Stomach (tissue), 8 donors: ENCODE measurements at regions not wholly inside any gene's neighbourhood (a gene's known extent, or its start where the extent isn't known, plus 50 kb on each side); places are given as distances from the start of the nearest gene placed in this dataset.

Source experiments
- DNase-seq, 2 donors: peaks; one replicate each; pipeline versions ENCODE4 v3.0.0 to v3.0.0-alpha.2; 2013 to 2019
- H3K27ac ChIP-seq, 5 donors: fragments of 200-600 bp in 4 of 5; sonication (generic) in 4 of 5; one replicate each; pipeline ENCODE4 v1.5.1; 2013 to 2019; ENCODE audit warnings: mild to moderate bottlenecking in 1 of 5, moderate library complexity in 1 of 5
- H3K27me3 ChIP-seq, 3 donors: fragments of 200-600 bp; sonication (generic); one replicate each; pipeline ENCODE4 v1.5.1; 2017 to 2019; ENCODE audit warnings: mixed run types in 1 of 3
- H3K36me3 ChIP-seq, 4 donors: fragments of 200-600 bp; sonication (generic); 1 replicate in 3 of 4; 2 replicates in 1 of 4; pipeline ENCODE4 v1.5.1; 2016 to 2019
- H3K4me1 ChIP-seq, 4 donors: fragments of 200-600 bp; sonication (generic); one replicate each; pipeline ENCODE4 v1.5.1; 2016 to 2019
- H3K4me3 ChIP-seq, 4 donors: fragments of 200-600 bp; sonication (generic) in 3 of 4; one replicate each; pipeline ENCODE4 v1.5.1; 2016 to 2019; ENCODE audit warnings: mild to moderate bottlenecking in 1 of 4
- H3K9me3 ChIP-seq, 4 donors: fragments of 200-600 bp; sonication (generic); one replicate each; pipeline ENCODE4 v1.5.1; 2016 to 2019
- CTCF ChIP-seq, 7 experiments: fragments of 450-650 bp in 4 of 7; fragments of 200-600 bp in 3 of 7; sonication (generic) in 3 of 7; IDR thresholded peaks; one replicate each; pipeline ENCODE4 v1.5.1; 2016 to 2019; ENCODE audit warnings: antibody characterized with exemption in 7 of 7, control low read depth in 2 of 7, mild to moderate bottlenecking in 1 of 7
- EP300 ChIP-seq: sonication (generic); formaldehyde crosslinking; IDR thresholded peaks from one replicate; pipeline ENCODE4 v1.6.1; 2017; ENCODE audit warnings: antibody characterized with exemption
- POLR2A ChIP-seq, 4 donors: fragments of 450-650 bp; IDR thresholded peaks; one replicate each; pipeline ENCODE4 v1.6.1; 2016; ENCODE audit warnings: antibody characterized with exemption in 4 of 4, control low read depth in 2 of 4, mild to moderate bottlenecking in 1 of 4, moderate library complexity in 1 of 4
- POLR2AphosphoS5 ChIP-seq, 3 donors: sonication (generic); formaldehyde crosslinking; IDR thresholded peaks; one replicate each; pipeline ENCODE4 v1.6.1; 2016; ENCODE audit warnings: antibody characterized with exemption in 3 of 3
- WGBS, 5 donors: extraction: QIAGEN DNeasy Blood & Tissue Kit in 3 of 5; methylation state at CpG; one replicate each; pipeline versions ENCODE4 v1.1.5 to v1.1.7; 2013 to 2018; 5-methylcytosine and 5-hydroxymethylcytosine counted together
- intact Hi-C: fragments of 100-400 bp; cut with DNase I; formaldehyde crosslinking; loops from one replicate; pipeline ENCODE4 v1.15.1; 2023; ENCODE audit warnings: low total_unique reads
- donor health status: healthy with polysubstance abuse.
- donor health status: Bipolar disorder and iron deficiency.
- donor health status: healthy.

DNA sequence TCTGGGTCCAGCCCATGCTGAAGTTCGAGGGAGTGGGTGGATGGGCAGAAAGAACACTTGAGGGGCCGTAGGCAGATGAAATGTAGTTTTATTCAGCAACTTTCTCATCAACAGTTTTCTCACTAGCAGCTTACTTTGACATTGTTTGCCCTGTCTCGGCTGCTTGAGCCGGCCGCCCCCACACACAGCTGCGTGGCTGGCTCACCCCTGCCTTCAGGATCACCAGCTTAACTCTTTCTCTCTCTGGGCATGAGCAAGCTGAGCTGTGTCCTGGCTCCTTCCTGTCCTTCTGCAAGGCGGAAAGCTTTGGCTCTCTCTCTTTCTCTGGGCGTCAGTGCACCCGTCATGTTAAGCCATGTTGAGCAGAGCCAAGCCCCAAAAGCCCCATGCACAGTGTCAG lies 104.4 kb upstream of the GNG12 start:
- H3K4me1 ChIP-seq = peaks cover 0 to 9% (median 0%) of the 10 kb centered on the region in 4 donors
- TF ChIP-seq POLR2A (IDR thresholded peaks at IDR 0.05) (no peak), EP300 (no peak), CTCF (IDR thresholded peaks at IDR 0.05) (no peak), POLR2AphosphoS5 (IDR thresholded peaks at IDR 0.05) (no peak)
- DNase-seq = peak in 1 of 2 donors; percentile 23
- WGBS, 5 donors = 39 to 48% (median 44%) methylated on average over 9 of the region's 9 CpGs
- no peaks in the 10 kb centered on the region for H3K36me3 ChIP-seq
- no peaks in the 10 kb centered on the region for H3K9me3 ChIP-seq
- H3K27ac ChIP-seq = no peak overlapping the region
- intact Hi-C loops = no loop called here
- no peaks in the 10 kb centered on the region for H3K27me3 ChIP-seq
- no peak overlapping the region for H3K4me3 ChIP-seq

DNA sequence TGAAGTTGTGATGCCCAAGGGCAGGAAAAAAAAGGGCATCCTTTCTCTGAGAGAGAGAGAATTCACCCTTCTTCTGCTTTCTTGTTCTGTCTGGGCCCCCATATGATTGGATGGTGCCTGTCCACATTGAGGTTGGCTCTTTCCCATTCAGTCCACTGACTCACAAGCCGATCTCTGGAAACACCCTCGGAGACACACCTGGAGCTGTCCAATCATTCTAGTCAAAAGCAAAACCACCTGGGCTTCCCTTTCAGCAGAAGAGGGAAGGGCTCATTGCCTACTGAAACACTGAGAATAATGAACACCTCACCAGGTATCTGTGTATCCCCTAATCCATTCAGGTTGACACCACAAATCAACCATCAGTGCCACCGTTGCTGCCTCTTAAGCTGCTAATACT lies 103.7 kb upstream of the GNG12 start:
- 59 to 81% (median 67%) methylated on average over 3 of the region's 3 CpGs for WGBS, 5 donors
- intact Hi-C loops = no loop called here
- DNase-seq = no peak
- TF ChIP-seq CTCF (IDR thresholded peaks at IDR 0.05) (no peak), POLR2A (IDR thresholded peaks at IDR 0.05) (no peak), POLR2AphosphoS5 (IDR thresholded peaks at IDR 0.05) (no peak), EP300 (no peak)
- Histone ChIP-seq H3K4me1 (peaks cover 0 to 9% (median 0%) of the 10 kb centered on the region in 4 donors), H3K27ac (no peak overlapping the region), H3K9me3 (no peaks in the 10 kb centered on the region), H3K36me3 (no peaks in the 10 kb centered on the region), H3K27me3 (no peaks in the 10 kb centered on the region), H3K4me3 (no peak overlapping the region)

GRCh38 chr1:67935560-67935959 lies 102.3 kb upstream of the GNG12 start:
- intact Hi-C loops = no loop called here
- WGBS, 5 donors = 77 to 94% (median 87%) methylated on average over 1 of the region's 1 CpG
- Histone ChIP-seq H3K27ac (no peak overlapping the region), H3K4me3 (no peak overlapping the region), H3K4me1 (peaks cover 0 to 9% (median 0%) of the 10 kb centered on the region in 4 donors), H3K9me3 (no peaks in the 10 kb centered on the region), H3K36me3 (no peaks in the 10 kb centered on the region), H3K27me3 (no peaks in the 10 kb centered on the region)
- TF ChIP-seq POLR2A (IDR thresholded peaks at IDR 0.05) (no peak), EP300 (no peak), POLR2AphosphoS5 (IDR thresholded peaks at IDR 0.05) (no peak), CTCF (IDR thresholded peaks at IDR 0.05) (no peak)
- no peak for DNase-seq

GRCh38 chr1:67931198-67931597 lies 97.9 kb upstream of the GNG12 start:
- Histone ChIP-seq H3K36me3 (no peaks in the 10 kb centered on the region), H3K27me3 (no peaks in the 10 kb centered on the region), H3K9me3 (no peaks in the 10 kb centered on the region), H3K4me3 (no peak overlapping the region), H3K27ac (no peak overlapping the region), H3K4me1 (no peaks in the 10 kb centered on the region)
- 73 to 87% (median 82%) methylated on average over 3 of the region's 3 CpGs for WGBS, 5 donors
- TF ChIP-seq POLR2AphosphoS5 (IDR thresholded peaks at IDR 0.05) = no peak
- no peak for TF ChIP-seq POLR2A (IDR thresholded peaks at IDR 0.05)
- no peak for TF ChIP-seq CTCF (IDR thresholded peaks at IDR 0.05)
- TF ChIP-seq EP300 = no peak
- no peak for DNase-seq
- intact Hi-C loops = no loop called here
